GM12878 (cell line): ENCODE measurements at regions not wholly inside any gene's neighbourhood (a gene's known extent, or its start where the extent isn't known, plus 50 kb on each side); places are given as distances from the start of the nearest gene placed in this dataset.

Experiments used
- CTCF ChIP-seq, 3 experiments: IDR thresholded peaks in 2 of 3; conservative IDR thresholded peaks in 1 of 3; 2 replicates each; pipeline ENCODE4 v1.5.1; 2011; ENCODE audit warnings: low read depth in 3 of 3, low read length in 3 of 3, mild to moderate bottlenecking in 3 of 3, control low read depth in 2 of 3, moderate library complexity in 2 of 3, inconsistent platforms in 1 of 3, mixed read lengths in 1 of 3; ENCODE audit not compliant: control insufficient read depth in 2 of 3, insufficient read depth in 1 of 3; ENCODE audit errors: extremely low read depth in 1 of 3
- SMAD1 ChIP-seq: fragments of 450-650 bp; IDR thresholded peaks from 2 replicates; pipeline ENCODE4 v1.6.1; 2018; ENCODE audit warnings: mild to moderate bottlenecking, low read depth; ENCODE audit not compliant: partially characterized antibody

- TF ChIP-seq CTCF (IDR thresholded peaks at IDR 0.05 in 2 of 3, conservative IDR thresholded peaks at IDR 0.05 in 1 of 3; ENCODE audit: control insufficient read depth in 2 of 3, extremely low read depth in 1 of 3, insufficient read depth in 1 of 3, low read depth in 3 of 3, low read length in 3 of 3) = no peak
- no peak for TF ChIP-seq SMAD1
These were observed 320.4 kb upstream of the RASGRP1 start for GRCh38 chr15:38885001-38885400.
